ENCODE measurements at regions not wholly inside any gene's neighbourhood (a gene's known extent, or its start where the extent isn't known, plus 50 kb on each side); places are given as distances from the start of the nearest gene placed in this dataset.
"Not testable (repeated sequence)": the region's sequence is repeated elsewhere in the genome, so short reads cannot be mapped to it uniquely, and the experiment has no call there.

GRCh38 chr12:131455218-131455506 is 255.7 kb upstream of the SFSWAP start:
- no peak for DNase-seq (ENCODE audit: low read depth)

- DNase-seq (ENCODE audit: low read depth) = no peak
Measured at GRCh38 chr12:131455581-131456110, 255.2 kb upstream of the SFSWAP start.

- no peak for DNase-seq (ENCODE audit: low read depth)
Measured at GRCh38 chr12:131456301-131457027, 254.4 kb upstream of the SFSWAP start.

DNA sequence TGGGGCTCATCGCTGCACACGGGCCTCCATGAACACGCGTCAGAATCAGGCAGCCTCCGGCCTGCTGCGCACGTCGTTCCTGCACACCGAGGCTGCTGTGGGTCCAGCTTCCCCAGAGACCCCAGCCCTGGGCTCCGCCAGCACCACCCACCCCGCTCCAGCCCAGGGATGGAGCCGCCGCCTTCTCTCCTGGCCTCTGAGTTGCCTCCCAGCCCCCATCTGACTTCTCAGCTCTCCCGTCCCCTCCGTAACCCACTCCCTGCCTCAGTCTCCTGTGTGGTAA is 253.9 kb upstream of the SFSWAP start:
- no peak for DNase-seq (ENCODE audit: low read depth)

GRCh38 chr12:131457331-131458047 is 253.4 kb upstream of the SFSWAP start:
- no peak for DNase-seq (ENCODE audit: low read depth)

- DNase-seq (ENCODE audit: low read depth) = no peak
Measured at GRCh38 chr12:131458048-131458374, 252.9 kb upstream of the SFSWAP start.

GRCh38 chr12:131458931-131459772 is 251.7 kb upstream of the SFSWAP start:
- no peak for DNase-seq (ENCODE audit: low read depth)

GRCh38 chr12:131459773-131460365 is 251.0 kb upstream of the SFSWAP start:
- DNase-seq (ENCODE audit: low read depth) = no peak

DNA sequence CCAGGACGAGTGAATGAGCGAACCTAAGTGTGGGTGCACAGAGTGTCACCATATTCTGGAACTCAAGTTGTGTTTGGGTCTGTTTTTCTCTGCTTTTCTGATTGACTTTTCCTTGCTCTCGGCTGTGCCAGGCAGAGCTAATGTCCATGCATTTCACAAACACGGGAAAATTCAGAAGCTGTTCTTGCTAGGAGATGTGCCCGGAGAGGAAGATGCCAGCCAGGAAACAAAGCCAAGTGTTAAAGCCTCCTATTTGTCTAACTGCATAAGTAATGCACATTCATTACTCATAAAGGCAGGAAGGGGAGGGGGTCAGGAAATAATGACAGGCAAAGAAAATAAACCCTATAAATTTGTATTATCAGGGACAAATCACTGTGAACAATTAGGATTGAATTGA is 250.4 kb upstream of the SFSWAP start:
- no peak for DNase-seq (ENCODE audit: low read depth)

- no peak for DNase-seq (ENCODE audit: low read depth)
Measured at GRCh38 chr12:131461096-131461495, 249.8 kb upstream of the SFSWAP start.

- no peak for DNase-seq (ENCODE audit: low read depth)
Measured at GRCh38 chr12:131463174-131463573, 247.7 kb upstream of the SFSWAP start.

- DNase-seq (ENCODE audit: low read depth) = no peak
Measured at GRCh38 chr12:131464081-131464480, 246.8 kb upstream of the SFSWAP start.

DNA sequence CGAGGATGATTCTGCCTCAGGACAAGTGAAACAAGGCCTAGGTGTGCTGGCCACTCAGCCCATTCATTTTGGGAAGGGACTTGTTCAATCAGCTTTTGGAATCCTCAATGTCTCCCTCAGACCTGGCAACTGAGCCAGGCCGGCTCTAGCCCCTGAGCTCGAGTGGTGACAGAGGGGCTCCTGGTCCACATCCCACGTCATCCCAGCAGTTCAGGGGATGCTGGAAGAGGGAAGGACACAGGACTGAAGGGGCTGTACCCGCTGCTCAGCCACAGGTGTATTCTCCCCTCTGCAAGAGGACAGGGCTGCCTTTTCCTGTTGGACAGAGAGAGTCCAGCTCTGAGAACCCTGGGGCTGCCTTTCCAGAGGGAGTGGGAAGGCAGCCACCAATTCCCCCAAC is 244.6 kb upstream of the SFSWAP start:
- DNase-seq (ENCODE audit: low read depth) = no peak

GRCh38 chr12:131466932-131467331 is 244.0 kb upstream of the SFSWAP start:
- no peak for DNase-seq (ENCODE audit: low read depth)

DNA sequence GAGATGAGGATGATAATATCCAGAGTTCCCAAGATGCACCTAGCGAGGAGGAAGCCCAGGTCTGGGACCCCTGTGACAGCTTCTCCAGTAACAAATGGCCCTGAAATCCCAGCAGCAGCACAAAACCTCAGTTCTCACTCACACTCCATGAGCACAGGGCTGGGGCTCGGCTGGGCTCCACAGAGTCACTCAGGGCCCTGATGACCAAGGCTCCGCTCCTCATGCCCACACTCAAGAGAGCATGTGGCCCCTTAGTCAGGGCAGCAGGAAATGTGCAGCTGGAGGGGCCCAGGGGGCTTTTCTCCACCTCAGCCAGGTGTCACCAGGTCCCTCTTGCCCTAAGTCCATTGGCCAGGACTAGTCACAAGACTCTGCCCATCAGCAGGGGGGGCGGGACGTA is 242.7 kb upstream of the SFSWAP start:
- DNase-seq (ENCODE audit: low read depth) = no peak

DNA sequence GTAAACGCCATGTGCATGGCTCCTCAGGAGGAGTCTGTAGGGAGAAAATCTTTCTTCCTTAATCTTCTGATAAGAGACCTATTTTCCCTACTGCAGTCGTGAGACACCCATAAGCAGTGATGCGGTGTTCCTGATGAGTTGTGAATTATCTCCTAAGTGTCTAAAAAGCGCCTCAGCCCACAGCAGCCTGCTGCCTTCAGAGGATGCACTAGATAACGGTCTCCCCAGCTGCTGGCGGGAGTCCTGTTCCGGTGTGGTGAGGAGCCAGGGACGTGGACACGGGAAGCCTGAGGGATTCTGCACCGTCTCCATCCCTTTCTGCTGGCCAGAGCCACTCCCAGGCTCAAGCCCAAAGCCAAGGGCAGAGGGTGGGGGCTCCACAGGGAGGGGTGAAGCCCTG is 240.9 kb upstream of the SFSWAP start:
- DNase-seq (ENCODE audit: low read depth) = not testable (repeated sequence)

GRCh38 chr12:131471271-131471905 is 239.5 kb upstream of the SFSWAP start:
- no peak for DNase-seq (ENCODE audit: low read depth)

GRCh38 chr12:131471946-131472732 is 238.8 kb upstream of the SFSWAP start:
- DNase-seq (ENCODE audit: low read depth) = no peak

DNA sequence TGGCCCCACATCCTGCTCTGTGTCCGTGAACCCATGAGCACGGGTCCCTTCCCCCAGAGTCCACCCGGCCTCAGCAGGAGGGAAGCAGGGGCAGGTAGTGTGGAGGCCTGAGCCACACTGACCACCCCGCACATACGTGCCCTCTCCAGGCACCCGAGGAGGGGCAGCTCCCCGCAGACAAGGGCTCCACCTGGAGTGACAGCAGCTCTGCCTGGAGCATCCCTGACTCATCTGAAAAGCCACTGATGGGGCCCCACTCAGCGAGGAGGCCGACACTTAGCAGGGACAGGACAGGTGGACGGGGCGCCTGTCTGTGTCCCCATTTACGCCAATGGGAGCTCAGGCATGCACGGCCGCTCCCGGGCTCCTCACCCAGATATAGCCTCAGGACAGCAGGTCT is 237.6 kb upstream of the SFSWAP start:
- DNase-seq (ENCODE audit: low read depth) = no peak

GRCh38 chr12:131473741-131474709 is 236.9 kb upstream of the SFSWAP start:
- no peak for DNase-seq (ENCODE audit: low read depth)
